ENCODE measurements at regions not wholly inside any gene's neighbourhood (a gene's known extent, or its start where the extent isn't known, plus 50 kb on each side); places are given as distances from the start of the nearest gene placed in this dataset.

GRCh38 chr4:147396105-147396504, 84.8 kb upstream of the EDNRA start:
- Histone ChIP-seq H3K36me3 (no peaks in the 10 kb centered on the region), H3K4me3 (no peak overlapping the region), H3K9me3 (no peaks in the 10 kb centered on the region), H3K27me3 (no peaks in the 10 kb centered on the region), H3K4me1 (no peaks in the 10 kb centered on the region), H3K27ac (no peak overlapping the region)
- WGBS, 2 donors (ENCODE audit: low coverage in 1 of 2) = 0% methylated on average over 1 of the region's 1 CpG; no CpG with 5 or more reads in 1 of the 2 donors
- no peak for ATAC-seq
- TF ChIP-seq CTCF (IDR thresholded peaks at IDR 0.05) (no peak), POLR2A (IDR thresholded peaks at IDR 0.05) (no peak), EP300 (IDR thresholded peaks at IDR 0.05) (no peak), POLR2AphosphoS5 (IDR thresholded peaks at IDR 0.05) (no peak)

GRCh38 chr4:147398556-147398955, 82.3 kb upstream of the EDNRA start:
- Histone ChIP-seq H3K4me1 (no peaks in the 10 kb centered on the region), H3K36me3 (no peaks in the 10 kb centered on the region), H3K9me3 (no peaks in the 10 kb centered on the region), H3K4me3 (no peak overlapping the region), H3K27ac (no peak overlapping the region), H3K27me3 (no peaks in the 10 kb centered on the region)
- 25 to 42% methylated on average over 2 of the region's 2 CpGs for WGBS, 2 donors (ENCODE audit: low coverage in 1 of 2)
- no peak for TF ChIP-seq POLR2A (IDR thresholded peaks at IDR 0.05)
- no peak for TF ChIP-seq EP300 (IDR thresholded peaks at IDR 0.05)
- TF ChIP-seq CTCF (IDR thresholded peaks at IDR 0.05) = no peak
- no peak for TF ChIP-seq POLR2AphosphoS5 (IDR thresholded peaks at IDR 0.05)
- no peak for ATAC-seq

GRCh38 chr4:147400721-147401120, 80.2 kb upstream of the EDNRA start:
- ATAC-seq = no peak
- Histone ChIP-seq H3K4me3 (no peak overlapping the region), H3K4me1 (no peaks in the 10 kb centered on the region), H3K27ac (no peak overlapping the region), H3K36me3 (no peaks in the 10 kb centered on the region), H3K27me3 (no peaks in the 10 kb centered on the region), H3K9me3 (peaks cover 0 to 15% (median 0%) of the 10 kb centered on the region in 3 donors)
- 80 to 92% methylated on average over 3 of the region's 3 CpGs for WGBS, 2 donors (ENCODE audit: low coverage in 1 of 2)
- no peak for TF ChIP-seq EP300 (IDR thresholded peaks at IDR 0.05)
- TF ChIP-seq POLR2AphosphoS5 (IDR thresholded peaks at IDR 0.05) = no peak
- TF ChIP-seq CTCF (IDR thresholded peaks at IDR 0.05) = no peak
- TF ChIP-seq POLR2A (IDR thresholded peaks at IDR 0.05) = no peak

- no peak for TF ChIP-seq EP300 (IDR thresholded peaks at IDR 0.05)
- no peak for TF ChIP-seq POLR2A (IDR thresholded peaks at IDR 0.05)
- ATAC-seq = no peak
- WGBS, 2 donors (ENCODE audit: low coverage in 1 of 2) = 74 to 82% methylated on average over 5 of the region's 5 CpGs
- Histone ChIP-seq H3K36me3 (no peaks in the 10 kb centered on the region), H3K4me3 (no peak overlapping the region), H3K27me3 (no peaks in the 10 kb centered on the region), H3K27ac (no peak overlapping the region), H3K4me1 (no peaks in the 10 kb centered on the region), H3K9me3 (peaks cover 0 to 15% (median 0%) of the 10 kb centered on the region in 3 donors)
These were observed 79.7 kb upstream of the EDNRA start for GRCh38 chr4:147401221-147401620.

- TF ChIP-seq CTCF (IDR thresholded peaks at IDR 0.05) (no peak), POLR2AphosphoS5 (IDR thresholded peaks at IDR 0.05) (no peak), EP300 (IDR thresholded peaks at IDR 0.05) (no peak), POLR2A (IDR thresholded peaks at IDR 0.05) (no peak)
- Histone ChIP-seq H3K4me3 (no peak overlapping the region), H3K4me1 (no peaks in the 10 kb centered on the region), H3K9me3 (peaks cover 0 to 15% (median 0%) of the 10 kb centered on the region in 3 donors), H3K27ac (no peak overlapping the region), H3K27me3 (no peaks in the 10 kb centered on the region), H3K36me3 (no peaks in the 10 kb centered on the region)
- no peak for ATAC-seq
- 32 to 62% methylated on average over 3 to 5 of the region's 5 CpGs for WGBS, 2 donors (ENCODE audit: low coverage in 1 of 2)
These were observed 73.4 kb upstream of the EDNRA start for GRCh38 chr4:147407261-147408045.
